Mesenchymal stem cell (in vitro differentiated cells and primary cell): ENCODE measurements at regions not wholly inside any gene's neighbourhood (a gene's known extent, or its start where the extent isn't known, plus 50 kb on each side); places are given as distances from the start of the nearest gene placed in this dataset.

Experiments
- DNase-seq: peaks from one replicate; pipeline ENCODE4 v3.0.0-alpha.2; 2013
- H2AFZ ChIP-seq: one replicate; pipeline ENCODE4 v1.6.1; 2013; ENCODE audit warnings: low read depth, mild to moderate bottlenecking, control low read depth, inconsistent platforms, low read length, moderate library complexity
- H2AK5ac ChIP-seq: 2 replicates; pipeline ENCODE4 v1.6.1; 2013; ENCODE audit warnings: low read length, moderate library complexity, mild to moderate bottlenecking, inconsistent platforms; ENCODE audit not compliant: severe bottlenecking
- H2BK120ac ChIP-seq: one replicate; pipeline ENCODE4 v1.6.1; 2013; ENCODE audit warnings: low read depth, mild to moderate bottlenecking, inconsistent platforms, low read length, moderate library complexity
- H2BK12ac ChIP-seq, 2 experiments: one replicate each; pipeline ENCODE4 v1.6.1; 2013; ENCODE audit warnings: inconsistent platforms in 2 of 2, low read length in 2 of 2, mild to moderate bottlenecking in 2 of 2, moderate library complexity in 2 of 2, control low read depth in 1 of 2
- H2BK15ac ChIP-seq: one replicate; pipeline ENCODE4 v1.6.1; 2013; ENCODE audit warnings: mild to moderate bottlenecking, low read depth, inconsistent platforms; ENCODE audit not compliant: poor library complexity, severe bottlenecking
- H2BK5ac ChIP-seq: 2 replicates; pipeline ENCODE4 v1.6.1; 2013; ENCODE audit warnings: low read depth, mild to moderate bottlenecking, low read length, control low read depth, inconsistent platforms; ENCODE audit not compliant: poor library complexity, severe bottlenecking
- H3K14ac ChIP-seq, 2 experiments: one replicate each; pipeline ENCODE4 v1.6.1; 2013; ENCODE audit warnings: inconsistent platforms in 2 of 2, low read length in 2 of 2, control low read depth in 1 of 2, mild to moderate bottlenecking in 1 of 2, moderate library complexity in 1 of 2
- H3K18ac ChIP-seq, 2 experiments: one replicate each; pipeline ENCODE4 v1.6.1; 2013; ENCODE audit warnings: inconsistent platforms in 2 of 2, low read length in 2 of 2, control low read depth in 1 of 2, low read depth in 1 of 2, mild to moderate bottlenecking in 1 of 2
- H3K23ac ChIP-seq, 2 experiments: one replicate each; pipeline ENCODE4 v1.6.1; 2013; ENCODE audit warnings: inconsistent platforms in 2 of 2, low read length in 2 of 2, mild to moderate bottlenecking in 2 of 2, moderate library complexity in 2 of 2, control low read depth in 1 of 2
- H3K27ac ChIP-seq: 2 replicates; pipeline ENCODE4 v1.5.1; 2013; ENCODE audit warnings: mild to moderate bottlenecking, moderate library complexity, low read length, control low read depth, inconsistent platforms; ENCODE audit not compliant: poor library complexity, severe bottlenecking
- H3K27me3 ChIP-seq, 2 experiments: 2 replicates each; pipeline versions ENCODE4 v1.6.1 to v1.7.0; 2013; ENCODE audit warnings: low read length in 2 of 2, mild to moderate bottlenecking in 2 of 2, moderate library complexity in 2 of 2, control low read depth in 1 of 2, inconsistent platforms in 1 of 2; ENCODE audit not compliant: control insufficient read depth in 1 of 2, insufficient read depth in 1 of 2
- H3K36me3 ChIP-seq, 2 experiments: 2 replicates each; pipeline versions ENCODE4 v1.6.1 to v1.7.0; 2013; ENCODE audit warnings: low read length in 2 of 2, control low read depth in 1 of 2, inconsistent platforms in 1 of 2, low read depth in 1 of 2, mild to moderate bottlenecking in 1 of 2; ENCODE audit not compliant: insufficient read depth in 2 of 2, control insufficient read depth in 1 of 2
- H3K4ac ChIP-seq, 2 experiments: one replicate each; pipeline ENCODE4 v1.6.1; 2013; ENCODE audit warnings: inconsistent platforms in 2 of 2, low read length in 2 of 2, mild to moderate bottlenecking in 2 of 2, moderate library complexity in 2 of 2, control low read depth in 1 of 2, low read depth in 1 of 2
- H3K4me1 ChIP-seq: 2 replicates; pipeline ENCODE4 v1.6.1; 2013; ENCODE audit warnings: low read depth, low read length, control low read depth; ENCODE audit not compliant: control insufficient read depth, insufficient read depth
- H3K4me2 ChIP-seq: 2 replicates; pipeline ENCODE4 v1.6.1; 2013; ENCODE audit warnings: low read length, mild to moderate bottlenecking, inconsistent platforms; ENCODE audit not compliant: poor library complexity, severe bottlenecking
- H3K4me3 ChIP-seq, 2 experiments: 2 replicates each; pipeline versions ENCODE4 v1.5.1 to v1.7.0; 2013; ENCODE audit warnings: low read length in 2 of 2, mild to moderate bottlenecking in 2 of 2, control low read depth in 1 of 2, low read depth in 1 of 2; ENCODE audit not compliant: insufficient read depth in 1 of 2
- H3K79me1 ChIP-seq: replicated peaks from 2 replicates; pipeline ENCODE4 v1.6.1; 2013; ENCODE audit warnings: mild to moderate bottlenecking, control low read depth, low read length, inconsistent platforms; ENCODE audit not compliant: poor library complexity, severe bottlenecking
- H3K9ac ChIP-seq: 2 replicates; pipeline ENCODE4 v1.7.0; 2013; ENCODE audit warnings: mild to moderate bottlenecking, low read length, moderate library complexity
- H3K9me3 ChIP-seq: 2 replicates; pipeline ENCODE4 v1.7.0; 2013; ENCODE audit warnings: mild to moderate bottlenecking, low read length; ENCODE audit not compliant: control insufficient read depth
- H4K8ac ChIP-seq: one replicate; pipeline ENCODE4 v1.6.1; 2013; ENCODE audit warnings: inconsistent platforms, mild to moderate bottlenecking, low read length, moderate library complexity
- H4K91ac ChIP-seq: one replicate; pipeline ENCODE4 v1.6.1; 2013; ENCODE audit warnings: mild to moderate bottlenecking, low read length, inconsistent platforms
- WGBS: methylation state at CpG from one replicate; pipeline ENCODE4 v1.1.7; 2013; ENCODE audit warnings: mixed read lengths; 5-methylcytosine and 5-hydroxymethylcytosine counted together

DNA sequence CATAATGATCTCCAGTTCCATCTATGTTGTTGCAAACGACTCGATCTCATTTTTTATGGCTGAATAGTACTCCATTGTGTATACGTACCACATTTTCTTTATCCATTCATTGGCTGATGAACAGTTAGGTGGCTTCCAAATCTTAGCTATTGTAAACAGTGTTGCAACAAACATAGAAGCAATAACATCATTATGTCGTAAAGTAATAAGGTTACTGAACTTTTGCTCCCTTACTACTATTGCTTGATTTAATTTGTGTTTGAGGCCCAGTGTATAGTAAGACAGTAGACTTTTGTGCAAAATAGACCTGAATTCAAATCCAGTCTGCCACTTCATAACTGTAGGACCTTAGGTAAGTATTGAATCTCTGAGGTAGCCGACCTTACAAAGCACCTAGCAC lies 200.1 kb upstream of the CELF2 start:
- Histone ChIP-seq H3K79me1 (no peaks in the 10 kb centered on the region), H4K91ac (no peak overlapping the region), H3K27ac (no peak overlapping the region), H3K36me3 (no peaks in the 10 kb centered on the region), H3K18ac (no peak overlapping the region), H2AK5ac (no peak overlapping the region), H2BK15ac (no peak overlapping the region), H2BK12ac (no peak overlapping the region), H3K4me1 (peaks cover 3% of the 10 kb centered on the region), H3K27me3 (no peaks in the 10 kb centered on the region), H3K4me3 (no peak overlapping the region), H3K23ac (no peak overlapping the region), H2AFZ (no peak overlapping the region), H3K9me3 (no peaks in the 10 kb centered on the region), H2BK5ac (no peak overlapping the region), H3K14ac (no peak overlapping the region), H4K8ac (no peak overlapping the region), H2BK120ac (no peak overlapping the region), H3K4me2 (no peak overlapping the region), H3K9ac (peak overlapping the region; percentile 75), H3K4ac (no peak overlapping the region)
- no peak for DNase-seq
- WGBS: 78% methylated on average over 4 of the region's 5 CpGs

DNA sequence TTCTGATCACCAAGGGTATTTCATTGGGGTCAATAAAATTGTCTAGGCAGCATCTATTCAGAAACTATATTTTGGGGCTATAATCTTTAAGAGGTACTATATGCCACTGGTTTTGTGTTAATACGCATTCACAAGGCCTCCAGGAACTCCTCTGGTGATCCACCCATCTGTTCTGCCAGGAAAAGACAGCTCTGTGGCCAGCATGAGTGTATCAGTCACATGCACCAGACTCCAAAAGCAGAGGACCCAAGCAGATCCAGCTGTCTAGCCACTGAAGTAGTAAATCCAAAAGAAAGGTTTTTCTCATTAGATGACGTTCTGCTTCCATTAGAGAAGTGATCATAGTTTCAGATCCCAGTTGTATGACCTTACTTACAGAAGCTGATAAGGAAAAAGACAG lies 199.6 kb upstream of the CELF2 start:
- Histone ChIP-seq H3K79me1 (no peaks in the 10 kb centered on the region), H4K91ac (no peak overlapping the region), H2BK12ac (no peak overlapping the region), H3K9ac (peak overlapping the region; percentile 75), H3K4me1 (peaks cover 3% of the 10 kb centered on the region), H3K14ac (no peak overlapping the region), H4K8ac (no peak overlapping the region), H3K9me3 (no peaks in the 10 kb centered on the region), H2BK120ac (no peak overlapping the region), H3K36me3 (no peaks in the 10 kb centered on the region), H2BK15ac (no peak overlapping the region), H2BK5ac (no peak overlapping the region), H3K18ac (no peak overlapping the region), H3K27me3 (no peaks in the 10 kb centered on the region), H3K4me3 (no peak overlapping the region), H3K4ac (no peak overlapping the region), H3K27ac (no peak overlapping the region), H2AFZ (no peak overlapping the region), H3K23ac (no peak overlapping the region), H3K4me2 (no peak overlapping the region), H2AK5ac (no peak overlapping the region)
- DNase-seq: peak; percentile 19
- 100% methylated on average over 2 of the region's 2 CpGs for WGBS

DNA sequence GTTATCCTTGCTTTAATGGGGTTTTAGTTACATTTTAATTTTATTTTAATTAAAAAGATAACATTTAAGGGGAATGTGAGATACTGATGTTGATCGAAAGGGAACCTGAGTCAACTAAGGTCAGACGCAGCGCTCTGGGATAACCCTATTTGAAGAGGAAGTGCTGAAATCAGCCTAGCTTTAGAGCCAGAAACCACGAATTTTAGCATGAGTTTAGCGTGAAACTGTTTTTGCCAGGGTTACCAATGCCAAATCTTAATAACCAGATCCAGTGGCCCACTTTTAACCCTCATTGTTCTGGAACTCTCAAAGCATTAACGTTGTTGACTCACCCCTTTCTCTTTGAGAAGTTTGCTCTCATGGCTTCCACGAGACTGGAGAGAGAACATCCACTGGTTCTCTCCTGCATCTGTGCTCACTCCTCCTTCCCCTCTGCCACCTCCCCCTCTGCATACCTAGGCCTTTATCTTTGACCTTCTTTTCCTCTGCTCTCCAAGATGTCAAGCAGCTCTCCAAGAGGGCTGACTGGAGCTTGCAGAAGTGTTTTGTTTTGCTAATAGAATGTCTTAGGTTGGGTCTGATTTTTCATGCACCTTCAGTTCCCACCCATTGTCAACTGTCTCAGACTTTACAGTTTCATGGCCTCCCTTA lies 198.3 kb upstream of the CELF2 start:
- H3K4me3 ChIP-seq: peak overlapping the region in 1 of 2 experiments; percentile 3
- H3K9me3 ChIP-seq: no peaks in the 10 kb centered on the region
- H4K8ac ChIP-seq: no peak overlapping the region
- H3K79me1 ChIP-seq: no peaks in the 10 kb centered on the region
- H2BK15ac ChIP-seq: no peak overlapping the region
- no peak overlapping the region for H2AK5ac ChIP-seq
- no peaks in the 10 kb centered on the region for H3K36me3 ChIP-seq
- H3K23ac ChIP-seq: no peak overlapping the region
- no peak overlapping the region for H2BK5ac ChIP-seq
- H3K4ac ChIP-seq: no peak overlapping the region
- no peak for DNase-seq
- peaks cover 3% of the 10 kb centered on the region for H3K4me1 ChIP-seq
- H2BK12ac ChIP-seq: no peak overlapping the region
- no peak overlapping the region for H3K27ac ChIP-seq
- peak overlapping the region; percentile 69 for H3K9ac ChIP-seq
- H3K27me3 ChIP-seq: no peaks in the 10 kb centered on the region
- no peak overlapping the region for H2AFZ ChIP-seq
- H3K18ac ChIP-seq: no peak overlapping the region
- H3K14ac ChIP-seq: no peak overlapping the region
- H4K91ac ChIP-seq: no peak overlapping the region
- no peak overlapping the region for H2BK120ac ChIP-seq
- WGBS: 90% methylated on average over 7 of the region's 7 CpGs
- H3K4me2 ChIP-seq: no peak overlapping the region

DNA sequence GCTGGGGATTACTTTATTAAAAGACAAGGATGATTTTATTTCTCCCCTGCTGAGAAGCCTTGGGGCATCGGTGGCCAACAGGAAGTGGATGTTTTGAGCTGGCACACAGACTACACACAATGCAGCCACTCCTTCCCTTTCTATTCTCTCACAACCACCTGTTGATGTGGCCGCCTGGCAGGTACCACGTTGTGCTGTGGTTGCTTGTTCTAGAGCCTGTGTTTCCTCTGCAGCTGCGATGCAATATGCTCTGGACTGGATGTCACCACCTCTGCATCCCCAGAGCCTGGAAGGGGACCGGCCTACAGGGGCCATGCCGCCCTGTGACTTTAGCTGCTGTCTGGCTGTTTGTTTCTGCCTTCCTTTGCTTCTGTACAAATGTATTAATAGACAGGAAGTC lies 195.7 kb upstream of the CELF2 start:
- Histone ChIP-seq H2BK12ac (peak overlapping the region in 1 of 2 experiments; percentile 1), H3K18ac (peak overlapping the region in 1 of 2 experiments; percentile 2), H3K4me2 (no peak overlapping the region), H3K36me3 (no peaks in the 10 kb centered on the region), H3K23ac (no peak overlapping the region), H4K8ac (peak overlapping the region; percentile 47), H3K79me1 (no peaks in the 10 kb centered on the region), H3K9ac (peak overlapping the region; percentile 32), H2AFZ (no peak overlapping the region), H2AK5ac (no peak overlapping the region), H4K91ac (no peak overlapping the region), H3K4ac (no peak overlapping the region), H3K9me3 (no peaks in the 10 kb centered on the region), H3K27ac (no peak overlapping the region), H2BK120ac (no peak overlapping the region), H3K4me1 (peaks cover 3% of the 10 kb centered on the region), H3K4me3 (no peak overlapping the region), H2BK15ac (no peak overlapping the region), H2BK5ac (no peak overlapping the region), H3K14ac (no peak overlapping the region), H3K27me3 (no peaks in the 10 kb centered on the region)
- no peak for DNase-seq
- 90% methylated on average over 6 of the region's 6 CpGs for WGBS
